ENCODE measurements at regions not wholly inside any gene's neighbourhood (a gene's known extent, or its start where the extent isn't known, plus 50 kb on each side); places are given as distances from the start of the nearest gene placed in this dataset.

DNA sequence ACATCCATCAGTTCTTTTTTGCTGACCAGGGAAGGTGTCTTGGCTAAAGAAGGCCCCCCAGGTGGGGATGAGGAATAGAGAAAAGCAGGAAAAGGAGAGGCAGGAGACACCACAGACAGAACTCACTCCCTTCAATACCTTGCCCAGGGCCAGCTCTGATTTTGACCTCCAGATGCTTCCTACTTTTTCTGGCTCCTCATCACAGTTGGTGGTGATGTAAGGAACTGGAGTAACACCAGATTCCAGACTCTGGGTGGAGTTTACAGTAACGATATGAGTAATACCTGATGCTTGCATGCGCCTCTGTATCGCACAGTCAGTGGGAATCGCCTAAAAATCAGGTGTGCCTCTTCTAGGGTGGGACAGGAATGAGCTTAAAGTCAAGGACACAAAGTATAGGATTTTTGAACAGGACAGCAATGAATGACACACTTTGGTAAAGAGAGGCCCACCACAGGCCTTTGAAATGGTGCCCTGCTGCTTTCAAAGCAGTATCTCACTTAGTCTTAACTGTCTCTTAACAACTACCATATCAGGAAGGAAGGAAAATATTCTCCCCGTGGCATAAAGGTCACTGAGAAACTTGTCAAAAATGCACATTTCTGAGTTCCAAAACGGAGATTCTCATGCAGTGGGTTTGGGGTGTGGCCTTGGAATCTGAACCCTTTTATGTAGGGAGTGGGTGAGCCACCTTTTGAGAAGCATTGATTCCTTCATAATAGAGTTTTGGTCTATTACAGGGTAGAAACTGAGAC lies 140.8 kb downstream of the SNX19 start:
- Histone ChIP-seq H3K4me3 (ENCODE audit: low read depth in 1 of 2, low read length in 2 of 2) (no peak overlapping the region), H3K79me2 (ENCODE audit: insufficient read depth, low read length) (no peaks in the 10 kb centered on the region), H3K36me3 (ENCODE audit: insufficient read depth, low read length) (no peaks in the 10 kb centered on the region), H2AFZ (ENCODE audit: low read depth, low read length) (no peak overlapping the region), H4K20me1 (ENCODE audit: insufficient read depth, low read length) (no peaks in the 10 kb centered on the region), H3K9me3 (ENCODE audit: insufficient read depth, low read length, severe bottlenecking) (no peaks in the 10 kb centered on the region), H3K4me1 (ENCODE audit: insufficient read depth, low read length) (no peaks in the 10 kb centered on the region), H3K27me3 (ENCODE audit: insufficient read depth, low read length, poor library complexity) (peaks cover 3% of the 10 kb centered on the region), H3K27ac (ENCODE audit: low read length) (no peak overlapping the region), H3K4me2 (ENCODE audit: insufficient read depth, low read length) (no peak overlapping the region), H3K9ac (ENCODE audit: low read depth, low read length) (no peak overlapping the region)
- TF ChIP-seq, protein P1, sequence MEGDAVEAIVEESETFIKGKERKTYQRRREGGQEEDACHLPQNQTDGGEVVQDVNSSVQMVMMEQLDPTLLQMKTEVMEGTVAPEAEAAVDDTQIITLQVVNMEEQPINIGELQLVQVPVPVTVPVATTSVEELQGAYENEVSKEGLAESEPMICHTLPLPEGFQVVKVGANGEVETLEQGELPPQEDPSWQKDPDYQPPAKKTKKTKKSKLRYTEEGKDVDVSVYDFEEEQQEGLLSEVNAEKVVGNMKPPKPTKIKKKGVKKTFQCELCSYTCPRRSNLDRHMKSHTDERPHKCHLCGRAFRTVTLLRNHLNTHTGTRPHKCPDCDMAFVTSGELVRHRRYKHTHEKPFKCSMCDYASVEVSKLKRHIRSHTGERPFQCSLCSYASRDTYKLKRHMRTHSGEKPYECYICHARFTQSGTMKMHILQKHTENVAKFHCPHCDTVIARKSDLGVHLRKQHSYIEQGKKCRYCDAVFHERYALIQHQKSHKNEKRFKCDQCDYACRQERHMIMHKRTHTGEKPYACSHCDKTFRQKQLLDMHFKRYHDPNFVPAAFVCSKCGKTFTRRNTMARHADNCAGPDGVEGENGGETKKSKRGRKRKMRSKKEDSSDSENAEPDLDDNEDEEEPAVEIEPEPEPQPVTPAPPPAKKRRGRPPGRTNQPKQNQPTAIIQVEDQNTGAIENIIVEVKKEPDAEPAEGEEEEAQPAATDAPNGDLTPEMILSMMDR (IDR thresholded peaks at IDR 0.05; ENCODE audit: borderline replicate concordance, extremely low read depth, low read length, poor library complexity, severe bottlenecking): no peak
- TF ChIP-seq EZH2 (IDR thresholded peaks at IDR 0.05; ENCODE audit: borderline replicate concordance, low read depth, low read length, severe bottlenecking): no peak
- no peak for DNase-seq
- no peak for ATAC-seq (ENCODE audit: insufficient read depth, low read depth)

DNA sequence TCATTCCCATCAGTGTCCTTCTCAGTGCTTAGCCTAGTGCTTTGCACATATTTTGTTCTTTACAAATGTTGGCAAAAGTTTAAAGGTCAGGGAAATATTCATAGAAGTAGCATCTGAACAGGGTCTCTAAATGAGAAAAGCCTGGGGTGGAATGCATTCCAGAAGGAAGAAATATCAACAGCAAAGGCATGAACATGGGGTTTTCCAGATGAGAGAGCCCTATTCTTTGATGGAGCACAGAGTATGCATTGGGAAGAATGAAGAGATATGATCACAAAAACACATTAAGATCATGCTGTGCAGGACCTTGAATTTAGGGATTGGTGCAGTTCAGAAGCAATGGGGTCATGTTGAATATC lies 140.2 kb downstream of the SNX19 start:
- DNase-seq: no peak
- Histone ChIP-seq H3K79me2 (ENCODE audit: insufficient read depth, low read length) (no peaks in the 10 kb centered on the region), H3K36me3 (ENCODE audit: insufficient read depth, low read length) (no peaks in the 10 kb centered on the region), H3K9ac (ENCODE audit: low read depth, low read length) (no peak overlapping the region), H2AFZ (ENCODE audit: low read depth, low read length) (no peak overlapping the region), H3K4me2 (ENCODE audit: insufficient read depth, low read length) (no peak overlapping the region), H3K4me3 (ENCODE audit: low read depth in 1 of 2, low read length in 2 of 2) (no peak overlapping the region), H3K4me1 (ENCODE audit: insufficient read depth, low read length) (no peaks in the 10 kb centered on the region), H3K27me3 (ENCODE audit: insufficient read depth, low read length, poor library complexity) (peaks cover 3% of the 10 kb centered on the region), H3K9me3 (ENCODE audit: insufficient read depth, low read length, severe bottlenecking) (no peaks in the 10 kb centered on the region), H3K27ac (ENCODE audit: low read length) (no peak overlapping the region), H4K20me1 (ENCODE audit: insufficient read depth, low read length) (no peaks in the 10 kb centered on the region)
- no peak for ATAC-seq (ENCODE audit: insufficient read depth, low read depth)
- TF ChIP-seq, protein P1 (IDR thresholded peaks at IDR 0.05; ENCODE audit: borderline replicate concordance, extremely low read depth, low read length, poor library complexity, severe bottlenecking): no peak
- no peak for TF ChIP-seq EZH2 (IDR thresholded peaks at IDR 0.05; ENCODE audit: borderline replicate concordance, low read depth, low read length, severe bottlenecking)

DNA sequence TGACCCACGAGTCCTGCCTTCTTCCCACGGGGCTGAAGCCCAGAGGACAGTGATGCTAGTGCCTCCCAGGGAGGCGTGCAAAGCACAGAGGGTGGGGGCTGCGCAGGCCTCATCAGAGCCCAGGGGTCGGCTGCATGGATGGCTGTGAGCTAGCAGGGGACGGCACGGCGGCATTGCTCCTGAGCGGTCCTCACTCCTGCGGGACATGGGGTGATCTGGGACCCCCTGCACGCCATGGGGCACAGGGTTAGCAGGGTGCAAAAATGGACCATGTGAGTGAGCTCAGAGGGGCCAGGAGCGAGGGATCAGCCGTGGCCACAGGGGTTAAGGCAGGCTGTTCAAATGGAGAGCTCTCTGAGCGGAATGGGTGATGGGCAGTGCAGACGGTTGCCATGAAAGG lies 138.3 kb downstream of the SNX19 start:
- peaks cover 10% of the 10 kb centered on the region for H3K27me3 ChIP-seq (ENCODE audit: insufficient read depth, low read length, poor library complexity)
- no peak overlapping the region for H3K27ac ChIP-seq (ENCODE audit: low read length)
- no peak overlapping the region for H3K9ac ChIP-seq (ENCODE audit: low read depth, low read length)
- H3K4me3 ChIP-seq (ENCODE audit: low read depth in 1 of 2, low read length in 2 of 2): no peak overlapping the region
- H3K4me2 ChIP-seq (ENCODE audit: insufficient read depth, low read length): no peak overlapping the region
- H3K36me3 ChIP-seq (ENCODE audit: insufficient read depth, low read length): no peaks in the 10 kb centered on the region
- TF ChIP-seq, protein P1 (IDR thresholded peaks at IDR 0.05; ENCODE audit: borderline replicate concordance, extremely low read depth, low read length, poor library complexity, severe bottlenecking): no peak
- TF ChIP-seq EZH2 (IDR thresholded peaks at IDR 0.05; ENCODE audit: borderline replicate concordance, low read depth, low read length, severe bottlenecking): no peak
- H4K20me1 ChIP-seq (ENCODE audit: insufficient read depth, low read length): no peaks in the 10 kb centered on the region
- no peaks in the 10 kb centered on the region for H3K9me3 ChIP-seq (ENCODE audit: insufficient read depth, low read length, severe bottlenecking)
- DNase-seq (no peak), ATAC-seq (ENCODE audit: insufficient read depth, low read depth) (no peak)
- no peaks in the 10 kb centered on the region for H3K79me2 ChIP-seq (ENCODE audit: insufficient read depth, low read length)
- no peaks in the 10 kb centered on the region for H3K4me1 ChIP-seq (ENCODE audit: insufficient read depth, low read length)
- no peak overlapping the region for H2AFZ ChIP-seq (ENCODE audit: low read depth, low read length)
